ENCODE measurements at regions not wholly inside any gene's neighbourhood (a gene's known extent, or its start where the extent isn't known, plus 50 kb on each side); places are given as distances from the start of the nearest gene placed in this dataset.

- TF ChIP-seq, protein P1, sequence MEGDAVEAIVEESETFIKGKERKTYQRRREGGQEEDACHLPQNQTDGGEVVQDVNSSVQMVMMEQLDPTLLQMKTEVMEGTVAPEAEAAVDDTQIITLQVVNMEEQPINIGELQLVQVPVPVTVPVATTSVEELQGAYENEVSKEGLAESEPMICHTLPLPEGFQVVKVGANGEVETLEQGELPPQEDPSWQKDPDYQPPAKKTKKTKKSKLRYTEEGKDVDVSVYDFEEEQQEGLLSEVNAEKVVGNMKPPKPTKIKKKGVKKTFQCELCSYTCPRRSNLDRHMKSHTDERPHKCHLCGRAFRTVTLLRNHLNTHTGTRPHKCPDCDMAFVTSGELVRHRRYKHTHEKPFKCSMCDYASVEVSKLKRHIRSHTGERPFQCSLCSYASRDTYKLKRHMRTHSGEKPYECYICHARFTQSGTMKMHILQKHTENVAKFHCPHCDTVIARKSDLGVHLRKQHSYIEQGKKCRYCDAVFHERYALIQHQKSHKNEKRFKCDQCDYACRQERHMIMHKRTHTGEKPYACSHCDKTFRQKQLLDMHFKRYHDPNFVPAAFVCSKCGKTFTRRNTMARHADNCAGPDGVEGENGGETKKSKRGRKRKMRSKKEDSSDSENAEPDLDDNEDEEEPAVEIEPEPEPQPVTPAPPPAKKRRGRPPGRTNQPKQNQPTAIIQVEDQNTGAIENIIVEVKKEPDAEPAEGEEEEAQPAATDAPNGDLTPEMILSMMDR (IDR thresholded peaks at IDR 0.05), result no peak
- TF ChIP-seq POLR2A (IDR thresholded peaks at IDR 0.05) (no peak), POLR2AphosphoS5 (IDR thresholded peaks at IDR 0.05) (no peak)
Observed at GRCh38 chr20:40525351-40525750, 163.7 kb downstream of the MAFB start.

Data from stomach (tissue), 4 donors.